ENCODE measurements at regions not wholly inside any gene's neighbourhood (a gene's known extent, or its start where the extent isn't known, plus 50 kb on each side); places are given as distances from the start of the nearest gene placed in this dataset.
A peak's percentile ranks its signal among the peaks of the same experiment; 100 is the strongest.

DNA sequence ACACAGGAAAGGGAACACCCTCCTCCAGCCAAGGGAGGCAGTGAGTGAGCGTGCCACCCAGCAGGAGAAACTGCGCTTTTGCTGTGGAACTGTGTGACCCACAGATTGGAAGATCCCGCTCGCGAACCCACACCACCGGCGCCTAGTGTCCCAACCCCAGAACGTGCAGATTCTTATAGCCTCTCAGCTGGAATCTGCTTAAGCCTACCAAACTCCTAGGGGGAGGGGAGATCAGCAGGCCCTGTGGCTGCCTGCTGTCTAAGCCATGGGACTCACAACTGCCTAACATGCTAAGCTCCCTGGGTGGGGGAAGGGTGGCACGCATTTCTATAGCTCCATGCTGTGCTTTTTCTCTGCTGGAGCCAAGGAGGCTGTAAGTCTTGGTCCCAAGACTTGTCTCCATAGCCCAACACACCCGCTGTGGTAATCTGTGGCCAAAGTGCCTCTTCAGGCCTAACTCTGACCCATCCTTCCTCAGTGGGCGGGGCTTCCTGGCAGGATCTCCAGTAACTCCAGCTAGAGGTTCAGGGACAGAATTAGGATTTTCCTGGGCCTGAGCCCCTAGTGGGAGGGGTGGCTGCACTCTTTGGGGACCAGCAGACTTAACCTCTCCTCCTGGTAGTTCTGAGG is 485.0 kb downstream of the TAF11L14 start:
- DNase-seq: no peak

DNA sequence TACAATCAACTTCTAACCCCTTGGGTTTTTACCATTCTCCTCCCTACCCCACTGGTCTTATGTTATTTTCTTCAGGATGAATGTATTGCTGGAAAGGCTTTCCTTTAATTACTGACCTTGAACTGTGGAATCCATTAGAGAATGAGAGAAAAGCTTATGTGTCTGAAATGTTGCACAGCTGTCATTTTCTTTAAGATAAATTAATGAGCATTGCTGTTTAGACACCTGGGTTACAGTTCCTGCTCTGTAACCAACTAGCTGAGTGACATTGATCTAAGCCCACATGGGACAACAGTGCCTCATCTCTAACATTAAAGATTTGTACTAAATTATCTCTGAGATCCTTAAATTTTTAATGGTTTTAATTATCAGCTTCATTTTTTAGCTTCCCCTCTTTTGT is 507.0 kb downstream of the TAF11L14 start:
- DNase-seq: no peak

DNA sequence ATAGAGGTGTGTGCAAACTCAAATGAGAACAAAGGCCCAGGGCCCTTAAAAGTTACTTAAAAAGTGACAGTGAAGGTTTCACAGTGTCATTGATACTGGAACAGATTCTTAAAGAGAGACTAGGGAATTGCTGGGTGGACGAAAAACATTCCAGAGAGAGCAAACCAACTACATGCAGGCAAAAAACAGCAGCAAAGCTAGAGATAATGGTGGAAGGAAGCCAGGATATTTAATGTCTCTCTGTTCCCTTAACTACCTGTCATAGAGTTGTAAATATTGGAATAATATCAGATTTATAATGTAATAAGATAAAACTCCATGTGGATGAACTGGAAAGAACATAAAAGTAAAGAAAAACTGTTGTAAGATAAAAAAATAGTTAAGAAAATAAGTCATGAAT is 508.6 kb downstream of the TAF11L14 start:
- DNase-seq: no peak

GRCh38 chr5:18152671-18153070 is 518.4 kb downstream of the TAF11L14 start:
- no peak for DNase-seq

- DNase-seq: no peak
These were observed 523.9 kb downstream of the TAF11L14 start for GRCh38 chr5:18158166-18158565.

GRCh38 chr5:18159331-18159730 is 525.1 kb downstream of the TAF11L14 start:
- DNase-seq: peak; percentile 54

- DNase-seq: no peak
These were observed 537.4 kb downstream of the TAF11L14 start for GRCh38 chr5:18171684-18172083.

GRCh38 chr5:18179579-18179978 is 545.3 kb downstream of the TAF11L14 start:
- no peak for DNase-seq

- no peak for DNase-seq
These were observed 547.3 kb downstream of the TAF11L14 start for GRCh38 chr5:18181575-18181974.

DNA sequence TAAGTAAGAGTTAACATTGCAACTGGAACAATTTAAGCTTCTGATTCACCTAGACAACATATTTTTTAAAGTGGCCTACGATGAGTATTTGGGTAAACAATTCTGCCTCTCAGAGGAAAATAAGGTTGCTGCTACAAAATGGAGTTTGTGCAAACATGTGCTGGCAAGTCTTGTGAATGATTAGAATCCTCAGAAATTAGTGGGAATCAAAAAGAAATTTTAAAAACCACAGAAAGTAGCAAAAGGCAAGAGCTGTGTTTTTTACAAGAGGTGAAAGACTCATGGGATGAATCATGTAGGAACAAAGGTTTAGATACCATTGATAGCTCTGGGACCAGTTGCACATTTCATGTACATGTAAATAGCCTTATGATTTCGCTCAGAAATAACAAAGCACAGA is 561.6 kb downstream of the TAF11L14 start:
- DNase-seq: no peak

DNA sequence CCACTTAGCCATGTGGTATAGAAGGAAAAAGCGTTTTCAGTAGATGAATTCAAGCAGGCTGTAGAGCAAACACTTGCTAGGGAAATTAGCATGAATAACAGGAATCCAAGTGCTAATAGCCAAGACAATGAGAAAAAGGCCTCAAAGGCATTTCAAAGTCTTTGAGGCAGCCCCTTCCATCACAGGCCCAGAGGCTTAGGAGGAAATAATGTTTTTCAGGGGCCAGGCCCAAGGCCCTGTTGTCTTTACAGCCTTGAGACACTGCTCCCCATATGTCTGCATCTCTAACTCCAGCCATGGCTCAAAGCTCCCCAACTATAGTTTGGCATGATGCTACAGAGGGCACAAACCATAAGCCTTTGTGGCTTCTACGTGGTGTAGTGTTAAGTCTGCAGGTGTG is 563.5 kb downstream of the TAF11L14 start:
- DNase-seq: no peak

- DNase-seq: no peak
These were observed 567.9 kb downstream of the TAF11L14 start for GRCh38 chr5:18202164-18202563.

GRCh38 chr5:18203296-18203695 is 569.0 kb downstream of the TAF11L14 start:
- no peak for DNase-seq

DNA sequence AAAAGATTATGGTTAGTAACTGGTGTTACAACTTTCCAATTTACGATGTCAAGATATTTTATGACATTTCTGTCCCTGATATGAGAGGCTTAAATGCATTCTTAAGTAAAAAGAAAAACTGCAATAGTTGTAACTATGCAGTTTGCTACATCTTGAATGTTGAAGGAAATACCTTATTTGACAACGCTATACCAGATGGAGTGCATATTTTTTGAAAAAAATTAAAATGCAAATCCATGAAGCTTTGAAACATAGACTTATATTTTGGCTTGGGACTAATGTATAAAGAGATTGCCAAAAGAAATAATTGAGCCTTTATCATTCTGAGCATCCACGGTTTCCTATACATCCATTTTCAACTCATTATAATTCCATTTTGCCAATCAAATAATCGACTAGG is 579.4 kb downstream of the TAF11L14 start:
- DNase-seq: no peak

DNA sequence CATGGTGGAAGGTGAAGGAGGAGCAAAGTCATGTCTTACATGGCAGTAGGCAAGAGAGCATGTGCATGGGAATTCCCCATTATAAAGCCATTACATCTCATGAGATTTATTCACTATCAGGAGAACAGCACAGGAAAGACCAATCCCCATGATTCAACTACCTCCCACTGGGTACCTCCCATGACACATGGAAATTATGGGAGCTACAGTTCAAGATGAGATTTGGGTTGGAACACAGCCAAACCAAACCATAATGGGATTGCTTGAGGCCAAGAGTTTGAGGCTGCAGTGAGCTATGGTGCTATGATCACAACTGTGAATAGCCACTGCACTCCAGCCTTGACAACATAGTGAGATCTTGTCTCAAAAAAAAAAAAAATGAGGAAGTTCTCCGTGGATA is 581.8 kb downstream of the TAF11L14 start:
- no peak for DNase-seq

DNA sequence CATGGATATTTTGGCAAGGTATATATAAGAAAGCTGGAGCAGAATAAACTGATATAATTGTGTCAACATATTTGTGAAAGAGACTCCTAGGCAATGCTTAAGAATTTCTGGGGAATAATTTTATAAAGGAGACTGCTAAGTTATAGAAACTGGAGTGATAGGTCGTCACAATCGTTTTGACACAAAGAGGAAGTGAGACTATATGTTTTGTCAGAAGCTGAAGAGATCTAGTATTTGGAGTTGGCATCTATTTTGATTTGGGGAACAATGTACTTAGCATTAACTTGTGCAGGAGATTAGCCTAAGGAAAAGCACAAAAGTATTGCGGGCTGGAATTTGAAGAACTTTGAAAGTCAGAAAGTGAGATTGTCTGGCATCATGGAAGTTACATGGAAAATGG is 582.5 kb downstream of the TAF11L14 start:
- DNase-seq: peak; percentile 26

- DNase-seq: no peak
These were observed 585.0 kb downstream of the TAF11L14 start for GRCh38 chr5:18219241-18219640.

GRCh38 chr5:18220631-18221030 is 586.4 kb downstream of the TAF11L14 start:
- DNase-seq: no peak

DNA sequence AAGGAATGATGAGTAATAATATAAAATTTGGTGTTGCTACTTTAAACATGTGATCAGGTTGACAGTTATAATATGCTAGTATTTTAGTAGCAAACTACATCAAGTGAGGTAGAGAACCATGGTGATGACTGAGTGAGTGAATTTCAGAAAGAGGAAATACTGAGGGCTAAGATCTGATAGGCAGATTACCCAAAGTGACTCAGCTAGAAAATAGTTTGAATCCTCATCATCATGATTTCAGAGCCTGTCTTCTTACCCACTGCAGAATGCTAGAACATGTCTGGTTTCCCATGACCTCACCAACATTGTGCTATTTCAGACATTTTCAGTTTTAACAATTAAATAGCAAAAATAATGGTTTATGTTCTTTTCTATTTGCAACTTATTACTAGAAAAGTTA is 602.1 kb downstream of the TAF11L14 start:
- no peak for DNase-seq

- no peak for DNase-seq
These were observed 604.1 kb downstream of the TAF11L14 start for GRCh38 chr5:18238321-18238720.

DNA sequence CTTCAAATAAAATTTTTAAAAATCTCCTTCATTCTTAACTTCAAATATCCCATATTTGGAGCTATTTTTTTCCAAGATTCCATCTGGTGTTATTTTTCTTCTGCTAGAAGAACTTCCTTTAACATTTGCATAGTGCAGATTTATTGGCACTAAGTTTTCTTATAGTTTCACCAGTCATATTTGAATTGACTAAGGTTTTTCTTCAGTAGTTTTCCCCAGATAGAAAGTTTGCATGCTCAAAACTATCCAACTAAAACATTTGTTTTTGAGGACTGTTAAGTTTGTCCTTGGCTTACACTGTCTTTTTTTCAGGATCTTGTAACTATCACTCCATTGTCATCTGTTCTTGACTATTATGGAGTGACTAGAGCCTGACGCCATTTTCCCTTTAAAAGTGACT is 606.7 kb downstream of the TAF11L14 start:
- no peak for DNase-seq

DNA sequence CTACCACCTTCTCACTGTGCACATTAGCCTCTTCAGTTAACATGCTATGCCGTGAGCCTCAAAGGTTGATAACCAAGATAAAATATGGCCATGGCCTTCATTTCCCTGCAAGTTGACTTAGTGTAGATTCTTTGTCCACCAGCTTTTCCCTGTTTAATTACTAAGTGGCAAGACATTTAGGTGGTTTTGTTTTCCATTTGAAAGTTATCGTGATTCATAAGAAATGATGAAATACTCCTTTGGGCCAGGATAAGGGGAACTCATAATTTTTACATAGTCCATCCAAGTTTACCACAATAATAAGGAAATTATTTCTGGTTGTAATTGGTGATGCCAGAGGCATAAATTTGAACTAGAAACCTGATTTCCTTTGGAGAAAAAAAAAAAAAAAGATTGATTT is 609.6 kb downstream of the TAF11L14 start:
- DNase-seq: no peak

GRCh38 chr5:18244309-18244708 is 610.0 kb downstream of the TAF11L14 start:
- DNase-seq: no peak

DNA sequence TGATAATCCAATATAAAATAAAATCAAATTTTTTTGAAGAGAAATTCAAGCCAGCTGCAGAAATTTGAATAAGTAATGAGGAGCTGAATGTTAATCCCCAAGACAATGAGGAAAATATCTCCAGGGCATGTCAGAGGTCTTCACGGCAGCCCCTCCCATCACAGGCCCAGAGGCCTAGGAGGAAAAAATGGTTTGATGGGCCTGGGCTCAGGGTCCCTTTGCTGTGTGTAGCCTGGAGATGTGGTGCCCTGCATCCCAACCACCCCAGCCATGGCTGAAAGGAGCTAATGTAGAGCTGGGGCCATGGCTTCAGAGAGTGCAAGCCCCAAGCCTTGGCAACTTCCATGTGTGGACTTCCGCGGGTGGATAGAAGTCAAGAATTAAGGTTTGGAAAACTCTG is 618.3 kb downstream of the TAF11L14 start:
- no peak for DNase-seq

DNA sequence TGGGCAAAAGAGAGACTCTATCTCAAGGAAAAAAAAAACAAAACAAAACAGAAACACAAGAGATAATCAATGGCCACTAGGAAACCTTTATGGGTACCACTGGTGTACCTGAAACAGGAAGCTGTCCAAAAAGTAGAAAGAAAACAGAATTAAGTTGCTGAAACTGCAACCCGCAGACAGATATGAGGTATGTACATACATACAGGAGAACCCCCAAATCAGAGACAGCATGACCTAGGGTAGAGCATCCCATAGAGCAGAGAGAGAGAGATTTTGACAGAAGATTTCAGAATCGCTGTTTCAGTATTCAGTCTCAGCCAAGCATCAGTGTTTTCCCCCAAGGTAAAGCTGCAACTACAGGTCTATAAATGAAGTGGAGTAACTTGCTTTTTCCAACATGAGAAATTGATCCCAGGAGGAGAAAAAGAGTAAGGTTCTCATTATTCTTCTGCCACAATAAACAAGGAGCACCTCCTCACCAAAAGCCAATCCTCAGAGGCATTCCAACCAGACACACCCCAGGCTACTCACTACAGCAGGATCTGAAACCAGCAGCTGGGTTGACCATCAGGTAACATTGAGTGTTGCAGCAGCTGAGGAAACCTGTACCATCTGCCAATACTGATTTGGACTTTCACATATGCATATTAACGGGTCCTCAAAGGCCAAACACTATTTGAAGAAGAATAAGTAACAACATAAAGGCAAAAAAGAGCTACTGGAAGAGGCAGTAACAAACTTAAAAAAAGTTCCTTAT is 630.0 kb downstream of the TAF11L14 start:
- no peak for DNase-seq
